ENCODE measurements at regions not wholly inside any gene's neighbourhood (a gene's known extent, or its start where the extent isn't known, plus 50 kb on each side); places are given as distances from the start of the nearest gene placed in this dataset.

- TF ChIP-seq POLR2A (IDR thresholded peaks at IDR 0.05) (no peak), CTCF (IDR thresholded peaks at IDR 0.05) (no peak), EP300 (IDR thresholded peaks at IDR 0.05) (no peak)
These were observed 692.0 kb downstream of the DHX35 start for GRCh38 chr20:39654171-39654570.

All from ovary (tissue), 3 donors.